ENCODE measurements at regions not wholly inside any gene's neighbourhood (a gene's known extent, or its start where the extent isn't known, plus 50 kb on each side); places are given as distances from the start of the nearest gene placed in this dataset.
"Not testable (repeated sequence)": the region's sequence is repeated elsewhere in the genome, so short reads cannot be mapped to it uniquely, and the experiment has no call there.

- no peak for DNase-seq
Measured at GRCh38 chr3:160098261-160098908, 109.8 kb downstream of the IL12A start.

GRCh38 chr3:160098926-160099626, 110.4 kb downstream of the IL12A start:
- DNase-seq = no peak

- no peak for DNase-seq
Measured at GRCh38 chr3:160099834-160100233, 111.2 kb downstream of the IL12A start.

GRCh38 chr3:160100610-160101009, 112.0 kb downstream of the IL12A start:
- no peak for DNase-seq

- DNase-seq = not testable (repeated sequence)
Measured at GRCh38 chr3:160102001-160102400, 113.4 kb downstream of the IL12A start.

- no peak for DNase-seq
Measured at GRCh38 chr3:160103397-160103796, 114.8 kb downstream of the IL12A start.

GRCh38 chr3:160105907-160106584, 117.4 kb downstream of the IL12A start:
- DNase-seq = peak; percentile 58

- DNase-seq = peak; percentile 61
Measured at GRCh38 chr3:160106905-160107861, 118.0 kb upstream of the C3orf80 start.

GRCh38 chr3:160108362-160108761, 116.9 kb upstream of the C3orf80 start:
- no peak for DNase-seq

GRCh38 chr3:160112481-160112880, 112.7 kb upstream of the C3orf80 start:
- no peak for DNase-seq

GRCh38 chr3:160112996-160113395, 112.2 kb upstream of the C3orf80 start:
- DNase-seq = no peak

GRCh38 chr3:160114355-160114995, 110.7 kb upstream of the C3orf80 start:
- DNase-seq = no peak

- DNase-seq = no peak
Measured at GRCh38 chr3:160115387-160115786, 109.8 kb upstream of the C3orf80 start.

GRCh38 chr3:160124224-160124623, 101.0 kb upstream of the C3orf80 start:
- DNase-seq = peak; percentile 5

- DNase-seq = no peak
Measured at GRCh38 chr3:160125258-160125657, 100.0 kb upstream of the C3orf80 start.

- no peak for DNase-seq
Measured at GRCh38 chr3:160126051-160126450, 99.2 kb upstream of the C3orf80 start.

- DNase-seq = no peak
Measured at GRCh38 chr3:160126761-160127160, 98.5 kb upstream of the C3orf80 start.

- DNase-seq = no peak
Measured at GRCh38 chr3:160127308-160127707, 97.9 kb upstream of the C3orf80 start.

GRCh38 chr3:160128056-160128455, 97.2 kb upstream of the C3orf80 start:
- no peak for DNase-seq

GRCh38 chr3:160129459-160130061, 95.7 kb upstream of the C3orf80 start:
- DNase-seq = peak; percentile 22

- no peak for DNase-seq
Measured at GRCh38 chr3:160130071-160130470, 95.2 kb upstream of the C3orf80 start.

GRCh38 chr3:160130950-160131349, 94.3 kb upstream of the C3orf80 start:
- DNase-seq = no peak

All from OCI-M1 (cell line).